GM19397 (cell line): ENCODE measurements at regions not wholly inside any gene's neighbourhood (a gene's known extent, or its start where the extent isn't known, plus 50 kb on each side); places are given as distances from the start of the nearest gene placed in this dataset.
"Not testable (repeated sequence)": the region's sequence is repeated elsewhere in the genome, so short reads cannot be mapped to it uniquely, and the experiment has no call there.

ENCODE experiments used
- ATAC-seq: cut with Tn5 transposase; IDR thresholded peaks from one replicate; pipeline ENCODE4 v1.9.1; 2021; ENCODE audit warnings: mild to moderate bottlenecking, moderate library complexity; ENCODE audit not compliant: unreplicated experiment

DNA sequence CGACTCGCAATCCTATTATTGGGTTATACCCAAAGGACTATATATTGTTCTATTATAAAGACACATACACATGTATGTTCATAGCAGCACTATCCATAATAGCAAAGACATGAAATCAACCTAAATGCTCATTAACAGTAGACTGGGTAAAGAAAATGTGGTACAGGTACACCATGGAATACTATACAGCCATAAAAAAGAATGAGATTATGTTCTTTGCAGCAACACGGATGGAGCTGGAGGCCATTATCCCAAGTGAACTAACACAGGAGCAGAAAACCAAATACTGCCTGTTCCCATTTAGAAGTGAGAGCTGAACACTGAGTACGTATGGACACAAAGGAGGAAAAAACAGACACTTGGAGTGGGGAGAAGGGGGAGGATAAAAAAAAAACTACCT is 536.8 kb upstream of the DPP6 start:
- ATAC-seq: no peak

DNA sequence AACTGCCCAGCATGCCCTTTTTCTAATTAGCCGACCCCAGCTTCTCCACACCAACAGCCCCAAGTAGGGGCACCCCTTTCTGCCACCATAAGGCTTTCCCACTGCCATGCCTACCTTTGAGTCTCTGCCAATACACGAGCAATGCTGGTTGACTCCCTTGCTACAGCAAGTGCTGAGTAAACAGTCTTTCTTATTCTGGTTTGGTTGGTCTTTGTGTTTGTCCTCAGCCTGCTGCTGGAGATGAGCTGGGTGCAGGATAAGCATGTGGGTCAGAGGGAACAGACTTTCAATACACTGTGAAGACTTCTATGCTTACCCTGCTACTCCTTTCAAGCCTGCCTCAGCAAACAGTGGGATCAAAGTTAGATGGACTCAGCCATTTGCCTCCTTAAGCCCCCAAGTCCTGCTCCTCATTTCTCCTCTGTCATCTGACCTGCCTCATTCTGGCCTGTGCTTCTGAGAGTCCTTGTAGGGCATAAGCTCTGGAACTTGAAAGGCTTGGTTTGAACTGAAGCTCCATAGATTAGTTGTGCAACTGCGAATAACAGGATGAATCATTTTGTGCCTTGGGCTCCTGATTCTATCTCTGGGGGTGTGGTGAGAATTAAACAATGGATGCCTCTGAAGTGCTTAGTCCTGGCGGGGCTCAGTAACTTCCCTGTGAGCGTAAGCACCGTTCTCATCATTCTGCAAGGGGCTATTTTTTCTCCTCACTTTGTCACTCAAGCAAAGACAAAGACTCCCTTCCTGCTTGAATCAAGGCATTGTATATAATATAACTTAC is 533.8 kb upstream of the DPP6 start:
- no peak for ATAC-seq

DNA sequence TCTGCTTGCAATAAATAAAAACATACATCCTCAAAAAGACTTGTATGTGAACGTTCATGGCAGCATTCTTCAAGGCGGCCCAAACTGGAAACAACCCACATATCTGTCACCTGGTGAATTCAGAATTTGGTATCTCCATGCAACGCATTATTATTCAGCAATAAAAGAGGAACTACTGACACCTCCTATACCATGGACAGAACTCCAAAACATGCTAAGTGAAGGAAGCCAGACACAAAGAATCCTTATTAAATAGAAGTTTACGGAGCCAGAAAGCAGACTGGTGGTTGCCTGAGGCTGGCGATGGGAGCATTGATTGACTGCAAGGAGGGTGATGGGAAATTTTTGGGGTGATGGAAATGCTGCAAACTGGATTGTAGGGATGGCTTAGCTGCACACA is 530.8 kb upstream of the DPP6 start:
- ATAC-seq: no peak

DNA sequence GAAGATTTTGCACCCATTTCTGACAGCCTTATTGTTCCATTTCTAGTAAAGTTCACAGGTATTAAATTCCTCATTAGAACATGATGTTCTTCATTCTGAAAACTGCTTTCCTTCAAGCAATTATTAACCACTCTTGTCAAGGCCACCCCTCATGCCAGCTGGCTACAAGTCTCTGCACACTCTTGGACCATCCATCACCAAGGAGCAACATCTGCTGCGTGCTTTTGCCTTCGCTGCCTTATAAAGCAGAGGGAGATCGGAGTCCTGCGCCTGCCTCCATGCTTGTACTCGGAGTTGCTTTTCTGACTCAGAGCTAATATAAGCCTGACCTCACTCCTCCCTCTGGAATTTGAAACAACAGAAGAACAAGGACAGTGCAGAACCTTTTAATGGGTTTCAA is 529.9 kb upstream of the DPP6 start:
- no peak for ATAC-seq

DNA sequence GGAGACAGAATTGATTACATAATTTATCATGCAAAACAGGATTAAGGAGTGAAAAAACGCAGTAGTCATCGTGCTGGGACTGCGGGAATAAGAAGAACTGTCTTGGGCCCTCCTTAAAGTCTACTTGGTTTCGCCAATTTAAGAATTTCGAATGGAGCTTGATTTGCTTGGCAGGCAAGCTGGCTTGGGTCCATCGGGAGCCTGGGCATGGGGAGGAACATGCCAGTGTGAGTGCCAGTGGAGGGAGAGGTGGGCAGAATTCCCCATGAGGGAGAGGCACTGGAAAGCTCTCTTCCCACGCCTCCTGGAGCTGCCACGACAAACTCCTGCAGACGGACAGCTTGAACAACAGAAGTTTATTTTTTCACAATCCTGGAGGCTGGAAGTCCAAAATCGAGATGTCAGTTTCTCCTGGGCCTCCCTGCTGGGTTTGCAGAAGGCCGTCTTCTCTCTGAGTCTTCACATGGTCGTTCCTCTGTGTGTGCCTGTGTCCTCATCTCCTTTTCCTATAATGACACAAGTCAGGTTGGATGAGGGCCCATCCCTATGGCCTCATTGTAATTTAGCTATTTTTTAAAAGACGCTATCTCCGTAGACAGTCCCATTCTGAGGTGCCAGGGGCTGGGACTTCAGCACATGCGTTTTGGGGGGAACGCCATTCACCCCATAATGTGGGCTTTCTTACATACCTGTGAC is 528.7 kb upstream of the DPP6 start:
- no peak for ATAC-seq

DNA sequence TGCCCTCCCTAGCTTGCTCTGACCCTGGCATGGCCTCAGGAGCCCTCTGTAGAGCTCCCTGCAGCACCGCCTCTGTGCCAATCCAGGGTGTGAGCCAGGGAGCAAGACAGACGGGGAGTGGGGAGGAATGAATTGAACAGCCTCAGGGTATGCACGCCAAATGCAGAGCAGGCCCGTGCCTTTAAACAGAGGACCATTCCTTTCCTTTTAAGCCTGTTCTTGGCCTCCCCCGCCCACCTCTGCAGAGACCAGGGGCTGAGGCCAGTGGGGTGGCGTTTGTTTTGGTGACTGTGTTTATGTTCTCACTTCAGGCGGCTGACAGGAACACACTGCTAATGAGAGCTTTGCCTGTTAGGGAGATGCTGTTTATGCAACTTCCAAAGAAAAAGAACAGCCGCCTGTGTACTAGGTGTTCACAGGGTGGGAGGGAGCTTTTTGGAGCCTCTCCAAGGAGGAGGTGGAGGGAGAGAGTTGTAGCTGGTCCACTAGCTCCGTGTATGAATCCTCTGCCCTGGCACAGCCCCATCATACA is 528.1 kb upstream of the DPP6 start:
- no peak for ATAC-seq

DNA sequence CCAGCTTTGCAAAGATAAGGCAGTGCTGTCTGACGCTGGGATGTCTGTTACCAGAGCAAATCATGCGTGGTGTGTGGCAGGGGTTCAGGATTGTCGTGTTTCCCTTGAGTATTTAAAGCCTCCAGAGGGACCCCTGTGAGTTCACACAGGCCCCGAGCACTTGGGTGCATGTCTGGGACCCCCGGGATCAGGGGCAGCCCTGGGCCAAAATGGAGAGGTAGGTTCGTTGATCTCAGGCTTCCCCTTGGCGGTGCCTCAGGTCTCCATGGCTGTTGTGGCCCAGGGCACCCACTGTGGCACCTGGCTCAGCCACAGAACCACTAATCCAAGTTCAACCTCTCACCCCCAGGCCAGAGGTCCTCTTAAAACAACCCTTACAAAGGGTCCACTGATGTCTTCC is 523.1 kb upstream of the DPP6 start:
- ATAC-seq: no peak

DNA sequence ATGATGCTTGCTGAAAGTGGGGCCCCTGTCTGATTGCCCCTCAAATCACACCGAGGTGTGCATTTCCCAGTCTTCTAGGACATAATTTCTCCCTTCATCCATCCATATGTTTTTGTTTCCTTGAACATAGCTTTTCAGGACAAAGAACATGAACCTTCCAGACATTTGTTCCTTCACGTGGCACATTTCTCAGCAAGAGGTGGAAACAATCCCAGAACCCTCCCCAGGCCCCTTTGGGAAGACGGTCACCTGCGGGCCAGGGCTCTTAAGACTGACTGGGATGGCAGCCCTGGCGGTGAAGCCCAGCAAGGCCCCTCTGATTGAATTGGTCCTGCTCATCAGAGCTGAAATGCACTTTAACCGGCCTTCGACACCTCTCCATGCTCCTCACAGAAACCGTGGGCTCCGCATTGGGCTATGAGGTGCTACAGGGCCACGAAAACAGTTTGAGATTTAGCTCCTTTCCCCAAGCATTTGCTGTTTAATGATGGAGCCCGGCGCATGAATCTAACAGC is 522.5 kb upstream of the DPP6 start:
- no peak for ATAC-seq

DNA sequence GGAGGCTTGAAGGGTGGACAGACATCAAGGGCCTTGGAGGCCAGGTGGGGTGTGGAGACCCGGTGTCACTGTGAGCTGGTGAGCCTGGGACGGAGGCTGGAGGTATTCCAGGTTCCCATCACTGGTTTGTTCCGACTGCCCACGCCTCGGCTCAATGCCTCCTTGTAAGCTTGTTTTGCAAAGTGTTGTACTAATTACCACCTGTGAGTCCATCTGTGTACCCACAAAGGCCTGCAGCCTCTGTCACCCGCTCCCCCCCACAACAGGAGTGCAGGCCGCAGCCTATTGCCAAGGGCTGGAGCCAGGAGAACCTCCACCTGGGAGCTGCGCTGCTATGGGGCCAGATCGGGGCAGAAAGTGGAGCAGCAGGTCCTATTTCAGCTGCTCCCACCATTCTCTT is 521.8 kb upstream of the DPP6 start:
- no peak for ATAC-seq

DNA sequence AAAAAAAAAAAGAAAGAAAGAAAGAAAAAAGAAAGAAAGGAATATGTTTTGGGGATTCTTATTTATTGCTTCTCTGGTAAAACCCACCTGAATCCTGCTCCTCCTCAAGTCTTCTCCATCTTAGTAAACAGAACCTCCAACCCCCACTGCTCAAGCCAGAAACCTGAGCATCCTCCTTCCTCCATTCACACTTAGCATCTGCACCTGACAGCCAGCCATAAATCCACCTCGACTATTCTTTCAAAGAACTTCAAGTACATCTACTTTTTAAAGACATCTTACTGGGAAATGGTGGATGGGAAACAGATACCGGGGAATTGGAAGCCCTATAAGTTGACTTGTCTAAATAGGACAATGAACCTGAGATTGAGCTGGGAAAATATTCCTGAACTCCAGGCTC is 519.9 kb upstream of the DPP6 start:
- no peak for ATAC-seq

DNA sequence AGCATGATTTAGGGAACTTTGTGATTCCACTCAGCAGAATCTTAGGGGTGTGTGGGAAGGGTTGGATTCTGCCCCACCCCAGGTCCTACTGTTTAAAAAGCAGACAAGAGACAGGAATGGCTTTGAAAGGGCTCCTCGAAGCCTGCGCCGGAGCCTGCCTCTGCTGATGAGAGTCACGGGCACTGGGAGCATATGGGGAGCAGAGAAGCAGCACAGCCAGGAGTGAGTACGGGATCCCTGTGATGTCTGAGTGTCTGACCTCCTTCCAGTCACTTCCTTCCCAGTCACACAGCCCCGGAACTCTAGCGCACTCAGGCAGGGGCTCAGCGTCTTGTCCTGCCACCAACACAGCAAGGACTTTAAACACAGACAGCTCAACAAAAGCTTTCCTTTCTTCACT is 514.9 kb upstream of the DPP6 start:
- no peak for ATAC-seq

DNA sequence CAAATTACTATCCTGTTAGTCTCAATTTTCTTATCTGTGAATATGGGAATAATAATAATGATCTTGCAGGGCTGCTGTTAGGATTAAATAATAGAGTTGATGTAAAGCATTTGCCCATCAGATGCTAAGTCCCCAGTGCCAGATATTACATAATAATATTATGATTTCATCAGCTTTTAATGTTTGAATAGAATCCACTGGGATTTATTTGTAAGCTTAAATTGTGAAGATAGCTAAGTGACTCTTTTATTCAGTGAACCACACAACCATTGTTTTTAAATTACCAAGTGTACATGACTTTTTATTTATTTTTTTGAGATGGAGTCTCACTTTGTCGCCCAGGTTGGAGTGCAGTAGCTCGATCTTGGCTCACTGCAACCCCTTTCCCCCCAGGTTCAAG is 510.3 kb upstream of the DPP6 start:
- no peak for ATAC-seq

DNA sequence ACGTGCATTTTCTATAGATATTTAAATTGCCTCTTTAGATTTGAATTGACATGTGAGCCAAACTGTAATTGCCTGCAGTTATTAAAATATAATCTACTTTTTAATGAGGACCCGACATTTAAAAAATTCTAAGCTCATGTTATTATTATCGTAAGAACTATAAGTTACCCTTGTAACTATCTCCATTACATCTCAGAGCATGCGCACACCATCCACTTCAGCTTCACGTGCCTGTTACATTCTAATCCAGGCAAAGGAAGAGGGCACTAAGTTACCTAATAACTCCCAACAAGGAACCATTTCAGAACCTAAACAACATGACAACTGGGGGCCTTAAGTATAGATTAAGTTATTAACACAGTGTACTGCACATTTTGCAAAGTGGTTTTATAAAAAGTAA is 509.0 kb upstream of the DPP6 start:
- no peak for ATAC-seq

DNA sequence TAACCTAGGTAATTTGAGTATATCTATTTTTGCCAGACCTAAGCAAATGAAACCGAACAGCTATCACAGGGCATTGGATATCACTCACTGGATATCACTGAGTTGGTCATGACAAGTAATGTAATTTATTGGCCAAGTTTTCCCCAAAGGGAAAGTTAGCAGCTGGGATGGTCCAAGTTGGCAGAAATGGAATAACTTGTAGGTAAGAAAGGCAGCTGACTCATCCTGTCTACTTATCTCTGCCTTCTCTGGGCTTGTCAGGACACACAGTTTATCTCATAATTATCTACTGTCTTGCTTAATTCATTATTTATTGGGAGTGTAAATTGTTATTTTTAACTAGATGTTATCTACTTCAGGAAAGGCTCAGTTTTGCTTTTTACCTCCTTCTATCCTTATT is 502.0 kb upstream of the DPP6 start:
- ATAC-seq: no peak

DNA sequence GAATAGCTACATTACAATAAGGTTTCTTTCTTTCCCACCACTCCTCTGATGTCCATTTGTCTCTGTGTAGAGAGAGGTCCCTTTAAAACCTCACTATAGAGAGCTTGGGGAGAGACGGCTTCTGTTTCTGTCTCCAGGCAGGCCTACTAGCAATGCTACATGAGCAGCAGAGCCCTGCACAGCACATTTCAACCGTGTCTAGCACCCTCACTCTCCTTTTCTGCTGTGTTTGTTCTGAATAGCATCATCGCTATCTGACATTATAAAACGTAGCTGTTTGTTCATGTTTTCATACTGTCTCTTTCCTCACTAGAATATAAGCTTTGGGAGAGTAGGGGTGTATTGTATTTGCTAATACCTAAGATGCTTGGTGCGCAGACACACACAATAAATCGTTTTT is 487.8 kb upstream of the DPP6 start:
- no peak for ATAC-seq

DNA sequence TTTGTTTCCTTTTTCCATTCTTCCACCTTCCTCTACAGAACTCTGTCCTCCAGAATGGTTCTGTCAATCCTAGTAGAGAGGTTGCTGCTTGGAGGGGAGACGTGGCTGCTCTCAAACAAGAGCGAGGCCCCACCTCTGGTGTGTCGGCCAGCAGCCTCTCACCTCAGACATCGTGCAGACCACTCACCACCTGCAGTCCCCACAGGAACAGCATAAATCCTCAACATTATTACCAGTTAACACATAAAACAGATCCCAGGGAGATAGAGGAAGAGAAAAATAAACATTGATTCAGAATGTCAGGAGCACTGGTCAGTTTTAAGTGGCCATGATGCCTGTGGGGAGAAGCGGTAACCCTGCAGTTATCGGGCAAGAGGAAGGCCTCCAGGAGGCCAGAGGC is 485.9 kb upstream of the DPP6 start:
- ATAC-seq: no peak

DNA sequence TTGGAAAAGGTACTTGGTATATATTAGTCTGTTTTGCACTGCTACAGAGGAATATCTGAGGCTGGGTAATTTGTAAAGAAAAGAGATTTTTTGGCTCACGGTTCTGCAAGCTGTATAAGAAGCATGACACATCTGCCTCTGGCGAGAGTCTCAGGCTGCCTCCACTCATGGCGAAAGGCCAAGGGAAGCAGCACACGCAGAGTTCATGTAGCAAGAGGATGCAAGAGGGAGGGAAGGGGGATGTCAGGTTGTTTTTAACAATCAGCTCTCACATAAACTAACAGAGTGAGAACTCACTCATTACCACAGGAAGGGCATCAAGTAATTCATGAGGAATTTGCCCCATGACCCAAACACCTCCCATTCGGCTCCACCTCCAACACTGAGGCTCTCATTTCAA is 484.8 kb upstream of the DPP6 start:
- ATAC-seq: no peak

DNA sequence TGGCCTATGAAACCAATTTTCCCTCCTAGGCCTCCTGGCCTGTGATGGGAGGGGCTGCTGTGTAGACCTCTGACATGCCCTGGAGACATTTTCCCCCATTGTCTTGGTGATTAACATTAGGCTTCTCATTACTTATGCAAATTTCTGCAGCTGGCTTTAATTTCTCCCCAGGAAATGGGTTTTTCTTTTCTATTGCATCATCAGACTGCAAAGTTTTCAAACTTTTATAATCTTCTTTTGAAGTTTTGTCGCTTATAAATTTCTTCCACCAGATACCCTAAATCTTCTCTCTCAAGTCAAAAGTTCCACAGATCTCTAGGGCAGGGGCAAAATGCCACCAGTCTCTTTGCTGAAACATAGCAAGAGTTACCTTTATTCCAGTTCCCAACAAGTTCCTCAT is 482.7 kb upstream of the DPP6 start:
- not testable (repeated sequence) for ATAC-seq

DNA sequence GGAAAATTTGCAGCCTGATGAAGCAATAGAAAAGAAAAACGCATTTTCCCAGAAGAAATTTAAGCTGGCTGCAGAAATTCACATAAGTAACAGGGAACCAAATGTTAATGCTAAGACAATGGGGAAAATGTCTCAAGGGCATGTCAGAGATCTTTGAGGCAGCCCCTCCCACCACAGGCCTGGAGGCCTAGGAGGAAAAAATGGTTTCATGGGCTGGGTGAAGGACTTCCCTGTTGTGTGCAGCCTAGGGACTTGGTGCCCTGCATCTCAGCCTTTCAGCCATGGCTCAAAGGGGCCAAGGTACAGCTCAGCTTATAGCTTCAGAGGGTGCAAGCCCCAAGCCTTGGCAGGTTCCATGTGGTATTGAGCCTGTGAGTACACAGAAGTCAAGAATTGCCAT is 476.1 kb upstream of the DPP6 start:
- no peak for ATAC-seq

DNA sequence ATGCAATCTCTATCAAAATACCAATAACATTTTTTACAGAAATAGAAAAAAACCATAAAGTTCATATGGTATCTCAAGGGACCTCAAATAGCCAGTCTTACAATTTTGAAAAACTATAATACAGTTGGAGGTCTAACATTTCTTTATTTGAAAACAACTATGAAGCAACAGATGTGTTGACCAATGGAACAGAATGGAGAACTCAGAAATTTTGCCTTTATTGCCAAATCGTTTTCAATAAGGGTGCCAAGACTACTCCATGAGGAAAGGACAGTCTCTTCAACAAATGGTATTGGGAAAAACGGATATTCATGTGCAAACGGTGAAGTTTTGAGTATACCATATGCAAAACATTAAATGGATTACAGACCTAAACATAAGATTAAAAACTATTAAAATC is 470.8 kb upstream of the DPP6 start:
- no peak for ATAC-seq

DNA sequence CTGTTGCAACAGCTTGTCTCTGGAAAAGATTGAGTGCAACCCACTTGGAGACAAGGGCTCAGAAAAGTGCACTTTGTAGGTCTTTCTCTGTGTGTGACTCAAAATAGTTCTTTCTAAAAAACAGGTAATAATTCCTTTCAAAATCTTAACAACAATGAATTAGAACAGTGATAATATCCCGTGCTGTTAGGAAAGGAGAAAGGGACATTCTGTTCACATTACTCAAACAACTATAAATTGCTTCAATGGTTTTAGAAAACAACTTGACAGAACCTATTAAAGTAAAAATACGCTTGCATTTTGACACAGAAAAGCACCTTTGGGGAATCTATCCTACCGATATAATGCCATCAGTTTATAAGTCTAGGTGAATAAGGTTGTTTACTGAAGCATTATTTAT is 468.1 kb upstream of the DPP6 start:
- ATAC-seq: no peak

DNA sequence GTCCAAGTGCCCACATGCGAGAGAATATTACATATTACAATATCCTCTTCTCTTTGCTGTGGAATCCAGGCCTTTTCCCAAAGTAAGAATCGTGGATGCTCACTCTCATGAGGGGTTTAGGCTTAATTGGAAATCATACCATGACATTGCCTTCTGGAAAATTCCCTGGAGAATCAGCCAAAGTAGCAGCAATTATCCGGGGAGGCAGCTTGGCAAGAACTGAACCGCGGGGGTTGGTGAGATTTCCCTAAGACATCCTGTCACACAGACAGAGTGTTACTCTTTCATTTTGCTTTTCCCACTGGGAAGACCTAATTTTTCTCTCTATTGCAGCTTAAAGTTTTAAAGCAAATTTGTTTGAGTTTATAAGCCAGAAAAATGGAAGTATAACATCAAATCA is 463.6 kb upstream of the DPP6 start:
- no peak for ATAC-seq
